IPS-18a (cell line): ENCODE measurements at regions not wholly inside any gene's neighbourhood (a gene's known extent, or its start where the extent isn't known, plus 50 kb on each side); places are given as distances from the start of the nearest gene placed in this dataset.
"Not testable (repeated sequence)": the region's sequence is repeated elsewhere in the genome, so short reads cannot be mapped to it uniquely, and the experiment has no call there.

Source experiments
- H3K27ac ChIP-seq: one replicate; pipeline ENCODE4 v1.5.1; 2013; ENCODE audit warnings: low read length
- H3K27me3 ChIP-seq: one replicate; pipeline ENCODE4 v1.6.1; 2013; ENCODE audit warnings: mild to moderate bottlenecking, low read length; ENCODE audit not compliant: control insufficient read depth, insufficient read depth
- H3K36me3 ChIP-seq: one replicate; pipeline ENCODE4 v1.6.1; 2013; ENCODE audit warnings: low read depth, low read length; ENCODE audit not compliant: control insufficient read depth
- H3K4me1 ChIP-seq: one replicate; pipeline ENCODE4 v1.6.1; 2013; ENCODE audit warnings: low read depth, low read length; ENCODE audit not compliant: control insufficient read depth
- H3K4me3 ChIP-seq: one replicate; pipeline ENCODE4 v1.5.1; 2013; ENCODE audit warnings: low read length
- H3K9ac ChIP-seq: one replicate; pipeline ENCODE4 v1.6.1; 2013; ENCODE audit warnings: mild to moderate bottlenecking, low read length, moderate library complexity
- H3K9me3 ChIP-seq: one replicate; pipeline ENCODE4 v1.6.1; 2013; ENCODE audit warnings: low read depth, low read length; ENCODE audit not compliant: control insufficient read depth

GRCh38 chr1:199089393-199090122 lies 450.7 kb downstream of the PTPRC start:
- H3K4me3 ChIP-seq = no peak overlapping the region
- no peaks in the 10 kb centered on the region for H3K27me3 ChIP-seq
- H3K4me1 ChIP-seq = no peaks in the 10 kb centered on the region
- H3K9ac ChIP-seq = no peak overlapping the region
- no peaks in the 10 kb centered on the region for H3K36me3 ChIP-seq
- no peaks in the 10 kb centered on the region for H3K9me3 ChIP-seq
- no peak overlapping the region for H3K27ac ChIP-seq

- not testable (repeated sequence) for H3K27ac ChIP-seq, H3K27me3 ChIP-seq, H3K9me3 ChIP-seq, H3K9ac ChIP-seq, H3K36me3 ChIP-seq, H3K4me1 ChIP-seq, H3K4me3 ChIP-seq
Observed at GRCh38 chr1:199095628-199096027, 456.8 kb downstream of the PTPRC start.

GRCh38 chr1:199096591-199096990 lies 457.8 kb downstream of the PTPRC start:
- Histone ChIP-seq H3K4me3 (no peak overlapping the region), H3K9ac (no peak overlapping the region), H3K9me3 (no peaks in the 10 kb centered on the region), H3K36me3 (no peaks in the 10 kb centered on the region), H3K4me1 (no peaks in the 10 kb centered on the region), H3K27ac (no peak overlapping the region), H3K27me3 (no peaks in the 10 kb centered on the region)

- no peak overlapping the region for H3K4me3 ChIP-seq
- no peaks in the 10 kb centered on the region for H3K4me1 ChIP-seq
- no peaks in the 10 kb centered on the region for H3K27me3 ChIP-seq
- no peak overlapping the region for H3K9ac ChIP-seq
- no peak overlapping the region for H3K27ac ChIP-seq
- no peaks in the 10 kb centered on the region for H3K9me3 ChIP-seq
- no peaks in the 10 kb centered on the region for H3K36me3 ChIP-seq
Observed at GRCh38 chr1:199098468-199098867, 459.6 kb downstream of the PTPRC start.

- no peaks in the 10 kb centered on the region for H3K9me3 ChIP-seq
- no peaks in the 10 kb centered on the region for H3K27me3 ChIP-seq
- H3K4me1 ChIP-seq = no peaks in the 10 kb centered on the region
- no peak overlapping the region for H3K9ac ChIP-seq
- H3K4me3 ChIP-seq = no peak overlapping the region
- no peaks in the 10 kb centered on the region for H3K36me3 ChIP-seq
- no peak overlapping the region for H3K27ac ChIP-seq
Observed at GRCh38 chr1:199101139-199101538, 462.3 kb downstream of the PTPRC start.

GRCh38 chr1:199101635-199102034 lies 462.8 kb downstream of the PTPRC start:
- no peaks in the 10 kb centered on the region for H3K27me3 ChIP-seq
- no peak overlapping the region for H3K27ac ChIP-seq
- H3K9me3 ChIP-seq = no peaks in the 10 kb centered on the region
- H3K9ac ChIP-seq = no peak overlapping the region
- H3K4me1 ChIP-seq = no peaks in the 10 kb centered on the region
- no peaks in the 10 kb centered on the region for H3K36me3 ChIP-seq
- no peak overlapping the region for H3K4me3 ChIP-seq

GRCh38 chr1:199102239-199102638 lies 463.4 kb downstream of the PTPRC start:
- no peak overlapping the region for H3K4me3 ChIP-seq
- H3K9ac ChIP-seq = no peak overlapping the region
- no peaks in the 10 kb centered on the region for H3K4me1 ChIP-seq
- no peaks in the 10 kb centered on the region for H3K36me3 ChIP-seq
- H3K27ac ChIP-seq = no peak overlapping the region
- no peaks in the 10 kb centered on the region for H3K9me3 ChIP-seq
- no peaks in the 10 kb centered on the region for H3K27me3 ChIP-seq

GRCh38 chr1:199109160-199109559 lies 470.3 kb downstream of the PTPRC start:
- no peak overlapping the region for H3K9ac ChIP-seq
- H3K4me3 ChIP-seq = no peak overlapping the region
- H3K27ac ChIP-seq = no peak overlapping the region
- H3K27me3 ChIP-seq = no peaks in the 10 kb centered on the region
- H3K4me1 ChIP-seq = no peaks in the 10 kb centered on the region
- H3K9me3 ChIP-seq = peaks cover 3% of the 10 kb centered on the region
- H3K36me3 ChIP-seq = no peaks in the 10 kb centered on the region

GRCh38 chr1:199112365-199112764 lies 473.5 kb downstream of the PTPRC start:
- Histone ChIP-seq H3K9me3 (peaks cover 3% of the 10 kb centered on the region), H3K27me3 (no peaks in the 10 kb centered on the region), H3K27ac (no peak overlapping the region), H3K4me3 (no peak overlapping the region), H3K4me1 (peaks cover 8% of the 10 kb centered on the region), H3K9ac (no peak overlapping the region), H3K36me3 (no peaks in the 10 kb centered on the region)

- no peak overlapping the region for H3K9ac ChIP-seq
- peaks cover 8% of the 10 kb centered on the region for H3K4me1 ChIP-seq
- no peak overlapping the region for H3K4me3 ChIP-seq
- H3K36me3 ChIP-seq = no peaks in the 10 kb centered on the region
- no peaks in the 10 kb centered on the region for H3K27me3 ChIP-seq
- no peak overlapping the region for H3K27ac ChIP-seq
- peaks cover 3% of the 10 kb centered on the region for H3K9me3 ChIP-seq
Observed at GRCh38 chr1:199113265-199113869, 474.5 kb downstream of the PTPRC start.

- Histone ChIP-seq H3K27me3 (no peaks in the 10 kb centered on the region), H3K27ac (no peak overlapping the region), H3K9me3 (peaks cover 3% of the 10 kb centered on the region), H3K4me1 (peaks cover 8% of the 10 kb centered on the region), H3K9ac (no peak overlapping the region), H3K4me3 (no peak overlapping the region), H3K36me3 (no peaks in the 10 kb centered on the region)
Observed at GRCh38 chr1:199116488-199116887, 477.6 kb downstream of the PTPRC start.

- no peak overlapping the region for H3K27ac ChIP-seq
- no peak overlapping the region for H3K4me3 ChIP-seq
- no peaks in the 10 kb centered on the region for H3K9me3 ChIP-seq
- H3K4me1 ChIP-seq = peaks cover 8% of the 10 kb centered on the region
- no peaks in the 10 kb centered on the region for H3K27me3 ChIP-seq
- no peaks in the 10 kb centered on the region for H3K36me3 ChIP-seq
- H3K9ac ChIP-seq = no peak overlapping the region
Observed at GRCh38 chr1:199121047-199121446, 482.2 kb downstream of the PTPRC start.
